ENCODE measurements at regions not wholly inside any gene's neighbourhood (a gene's known extent, or its start where the extent isn't known, plus 50 kb on each side); places are given as distances from the start of the nearest gene placed in this dataset.

GRCh38 chr19:5228490-5228889 is 112.1 kb downstream of the PTPRS start:
- ATAC-seq (ENCODE audit: low FRiP score): no peak
- H3K36me3 ChIP-seq (ENCODE audit: control insufficient read depth in 1 of 2, insufficient read depth in 2 of 2, low read length in 1 of 2): no peaks in the 10 kb centered on the region
- intact Hi-C loops (cut with DNase I): no loop called here
- no peak overlapping the region for H3K27ac ChIP-seq (ENCODE audit: low read depth in 1 of 2, low read length in 2 of 2)
- no peak for DNase-seq
- no peaks in the 10 kb centered on the region for H3K27me3 ChIP-seq (ENCODE audit: control insufficient read depth in 1 of 2, insufficient read depth in 2 of 2, low read length in 1 of 2)
- H3K4me1 ChIP-seq (ENCODE audit: control insufficient read depth in 1 of 2, insufficient read depth in 2 of 2, low read length in 2 of 2): no peaks in the 10 kb centered on the region
- 86 to 91% methylated on average over 6 of the region's 6 CpGs for WGBS, 2 donors
- no peaks in the 10 kb centered on the region for H3K9me3 ChIP-seq (ENCODE audit: control insufficient read depth, low read length)
- no peak overlapping the region for H3K4me3 ChIP-seq (ENCODE audit: low read length in 2 of 2)

GRCh38 chr19:5225486-5226345 is 114.9 kb downstream of the PTPRS start:
- no peaks in the 10 kb centered on the region for H3K36me3 ChIP-seq (ENCODE audit: control insufficient read depth in 1 of 2, insufficient read depth in 2 of 2, low read length in 1 of 2)
- H3K4me1 ChIP-seq (ENCODE audit: control insufficient read depth in 1 of 2, insufficient read depth in 2 of 2, low read length in 2 of 2): no peaks in the 10 kb centered on the region
- no peak overlapping the region for H3K4me3 ChIP-seq (ENCODE audit: low read length in 2 of 2)
- WGBS, 2 donors: 82 to 86% methylated on average over 28 of the region's 28 CpGs
- no peaks in the 10 kb centered on the region for H3K27me3 ChIP-seq (ENCODE audit: control insufficient read depth in 1 of 2, insufficient read depth in 2 of 2, low read length in 1 of 2)
- ATAC-seq (ENCODE audit: low FRiP score): no peak
- H3K27ac ChIP-seq (ENCODE audit: low read depth in 1 of 2, low read length in 2 of 2): no peak overlapping the region
- no peak for DNase-seq
- no peaks in the 10 kb centered on the region for H3K9me3 ChIP-seq (ENCODE audit: control insufficient read depth, low read length)
- intact Hi-C loops (cut with DNase I): no loop called here

GRCh38 chr19:5224480-5224879 is 116.1 kb downstream of the PTPRS start:
- Histone ChIP-seq H3K36me3 (ENCODE audit: control insufficient read depth in 1 of 2, insufficient read depth in 2 of 2, low read length in 1 of 2) (no peaks in the 10 kb centered on the region), H3K27ac (ENCODE audit: low read depth in 1 of 2, low read length in 2 of 2) (no peak overlapping the region), H3K4me1 (ENCODE audit: control insufficient read depth in 1 of 2, insufficient read depth in 2 of 2, low read length in 2 of 2) (no peaks in the 10 kb centered on the region), H3K27me3 (ENCODE audit: control insufficient read depth in 1 of 2, insufficient read depth in 2 of 2, low read length in 1 of 2) (no peaks in the 10 kb centered on the region), H3K9me3 (ENCODE audit: control insufficient read depth, low read length) (no peaks in the 10 kb centered on the region), H3K4me3 (ENCODE audit: low read length in 2 of 2) (no peak overlapping the region)
- WGBS, 2 donors: 91 to 94% methylated on average over 6 of the region's 6 CpGs
- intact Hi-C loops (cut with DNase I): no loop called here
- DNase-seq (no peak), ATAC-seq (ENCODE audit: low FRiP score) (no peak)

GRCh38 chr19:5222821-5223321 is 117.7 kb downstream of the PTPRS start:
- Histone ChIP-seq H3K9me3 (ENCODE audit: control insufficient read depth, low read length) (no peaks in the 10 kb centered on the region), H3K27ac (ENCODE audit: low read depth in 1 of 2, low read length in 2 of 2) (no peak overlapping the region), H3K4me1 (ENCODE audit: control insufficient read depth in 1 of 2, insufficient read depth in 2 of 2, low read length in 2 of 2) (no peaks in the 10 kb centered on the region), H3K27me3 (ENCODE audit: control insufficient read depth in 1 of 2, insufficient read depth in 2 of 2, low read length in 1 of 2) (no peaks in the 10 kb centered on the region), H3K4me3 (ENCODE audit: low read length in 2 of 2) (no peak overlapping the region), H3K36me3 (ENCODE audit: control insufficient read depth in 1 of 2, insufficient read depth in 2 of 2, low read length in 1 of 2) (peaks cover 0 to 5% of the 10 kb centered on the region in 2 donors)
- ATAC-seq (ENCODE audit: low FRiP score): no peak
- DNase-seq: no peak
- intact Hi-C loops (cut with DNase I): no loop called here
- WGBS, 2 donors: 96% methylated on average over 53 of the region's 53 CpGs

- Histone ChIP-seq H3K27ac (ENCODE audit: low read depth in 1 of 2, low read length in 2 of 2) (no peak overlapping the region), H3K4me3 (ENCODE audit: low read length in 2 of 2) (no peak overlapping the region), H3K4me1 (ENCODE audit: control insufficient read depth in 1 of 2, insufficient read depth in 2 of 2, low read length in 2 of 2) (no peaks in the 10 kb centered on the region), H3K27me3 (ENCODE audit: control insufficient read depth in 1 of 2, insufficient read depth in 2 of 2, low read length in 1 of 2) (no peaks in the 10 kb centered on the region), H3K36me3 (ENCODE audit: control insufficient read depth in 1 of 2, insufficient read depth in 2 of 2, low read length in 1 of 2) (peaks cover 0 to 5% of the 10 kb centered on the region in 2 donors), H3K9me3 (ENCODE audit: control insufficient read depth, low read length) (no peaks in the 10 kb centered on the region)
- ATAC-seq (ENCODE audit: low FRiP score): no peak
- no peak for DNase-seq
- intact Hi-C loops (cut with DNase I): no loop called here
- WGBS, 2 donors: 94 to 95% methylated on average over 22 of the region's 22 CpGs
Observed at GRCh38 chr19:5222178-5222577, 118.4 kb downstream of the PTPRS start.

GRCh38 chr19:5220866-5221265 is 119.7 kb downstream of the PTPRS start:
- H3K36me3 ChIP-seq (ENCODE audit: control insufficient read depth in 1 of 2, insufficient read depth in 2 of 2, low read length in 1 of 2): peaks cover 0 to 5% of the 10 kb centered on the region in 2 donors
- no peaks in the 10 kb centered on the region for H3K9me3 ChIP-seq (ENCODE audit: control insufficient read depth, low read length)
- no peak overlapping the region for H3K4me3 ChIP-seq (ENCODE audit: low read length in 2 of 2)
- intact Hi-C loops (cut with DNase I): no loop called here
- no peak for ATAC-seq (ENCODE audit: low FRiP score)
- no peak for DNase-seq
- no peaks in the 10 kb centered on the region for H3K27me3 ChIP-seq (ENCODE audit: control insufficient read depth in 1 of 2, insufficient read depth in 2 of 2, low read length in 1 of 2)
- H3K27ac ChIP-seq (ENCODE audit: low read depth in 1 of 2, low read length in 2 of 2): no peak overlapping the region
- no peaks in the 10 kb centered on the region for H3K4me1 ChIP-seq (ENCODE audit: control insufficient read depth in 1 of 2, insufficient read depth in 2 of 2, low read length in 2 of 2)
- WGBS, 2 donors: 97 to 98% methylated on average over 16 of the region's 16 CpGs

- no peaks in the 10 kb centered on the region for H3K4me1 ChIP-seq (ENCODE audit: control insufficient read depth in 1 of 2, insufficient read depth in 2 of 2, low read length in 2 of 2)
- intact Hi-C loops (cut with DNase I): no loop called here
- H3K4me3 ChIP-seq (ENCODE audit: low read length in 2 of 2): no peak overlapping the region
- no peak overlapping the region for H3K27ac ChIP-seq (ENCODE audit: low read depth in 1 of 2, low read length in 2 of 2)
- H3K9me3 ChIP-seq (ENCODE audit: control insufficient read depth, low read length): no peaks in the 10 kb centered on the region
- DNase-seq (no peak), ATAC-seq (ENCODE audit: low FRiP score) (no peak)
- no peaks in the 10 kb centered on the region for H3K27me3 ChIP-seq (ENCODE audit: control insufficient read depth in 1 of 2, insufficient read depth in 2 of 2, low read length in 1 of 2)
- H3K36me3 ChIP-seq (ENCODE audit: control insufficient read depth in 1 of 2, insufficient read depth in 2 of 2, low read length in 1 of 2): peaks cover 0 to 7% of the 10 kb centered on the region in 2 donors
- 90 to 98% methylated on average over 5 of the region's 5 CpGs for WGBS, 2 donors
Observed at GRCh38 chr19:5220361-5220760, 120.3 kb downstream of the PTPRS start.

- WGBS, 2 donors: 97% methylated on average over 27 of the region's 27 CpGs
- ATAC-seq (ENCODE audit: low FRiP score) (no peak), DNase-seq (no peak)
- no peak overlapping the region for H3K4me3 ChIP-seq (ENCODE audit: low read length in 2 of 2)
- H3K36me3 ChIP-seq (ENCODE audit: control insufficient read depth in 1 of 2, insufficient read depth in 2 of 2, low read length in 1 of 2): peaks cover 0 to 7% of the 10 kb centered on the region in 2 donors
- intact Hi-C loops (cut with DNase I): no loop called here
- H3K27ac ChIP-seq (ENCODE audit: low read depth in 1 of 2, low read length in 2 of 2): no peak overlapping the region
- no peaks in the 10 kb centered on the region for H3K27me3 ChIP-seq (ENCODE audit: control insufficient read depth in 1 of 2, insufficient read depth in 2 of 2, low read length in 1 of 2)
- no peaks in the 10 kb centered on the region for H3K4me1 ChIP-seq (ENCODE audit: control insufficient read depth in 1 of 2, insufficient read depth in 2 of 2, low read length in 2 of 2)
- H3K9me3 ChIP-seq (ENCODE audit: control insufficient read depth, low read length): no peaks in the 10 kb centered on the region
Observed at GRCh38 chr19:5219551-5220304, 120.9 kb downstream of the PTPRS start.
